Upper lobe of left lung (tissue), 4 donors: ENCODE measurements at regions not wholly inside any gene's neighbourhood (a gene's known extent, or its start where the extent isn't known, plus 50 kb on each side); places are given as distances from the start of the nearest gene placed in this dataset.

Experiments
- POLR2A ChIP-seq, 4 donors: fragments of 450-650 bp; IDR thresholded peaks; one replicate each; pipeline ENCODE4 v1.5.1; 2016 to 2017; ENCODE audit warnings: antibody characterized with exemption in 4 of 4, mild to moderate bottlenecking in 2 of 4
- TF ChIP-seq, protein P1 (sequence below), 6 experiments: fragments of 450-650 bp in 4 of 6; fragments of 200-600 bp in 2 of 6; sonication (generic) in 2 of 6; IDR thresholded peaks; one replicate each; pipeline ENCODE4 v1.5.1; 2016 to 2019; ENCODE audit warnings: antibody characterized with exemption in 6 of 6

DNA sequence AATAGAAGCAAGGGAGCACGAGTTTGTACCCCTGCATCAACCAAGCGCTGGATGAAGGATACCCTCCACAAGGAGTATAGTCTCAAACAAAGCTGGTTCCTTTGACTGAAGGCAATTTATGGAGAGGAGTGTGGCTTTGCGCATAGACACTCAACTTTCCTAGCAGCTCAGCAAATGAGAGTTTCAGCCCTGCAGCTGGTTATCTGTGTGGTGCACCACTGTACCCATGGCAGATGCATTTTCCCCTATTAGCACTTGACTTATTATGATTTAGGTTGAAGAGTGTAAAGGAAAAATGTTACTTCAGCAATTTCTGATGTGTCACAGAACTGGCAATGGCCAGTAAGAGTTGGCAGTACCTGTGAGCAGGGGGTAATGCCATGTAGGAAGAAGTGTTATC, 440.1 kb upstream of the LINC00305 start:
- TF ChIP-seq, protein P1, sequence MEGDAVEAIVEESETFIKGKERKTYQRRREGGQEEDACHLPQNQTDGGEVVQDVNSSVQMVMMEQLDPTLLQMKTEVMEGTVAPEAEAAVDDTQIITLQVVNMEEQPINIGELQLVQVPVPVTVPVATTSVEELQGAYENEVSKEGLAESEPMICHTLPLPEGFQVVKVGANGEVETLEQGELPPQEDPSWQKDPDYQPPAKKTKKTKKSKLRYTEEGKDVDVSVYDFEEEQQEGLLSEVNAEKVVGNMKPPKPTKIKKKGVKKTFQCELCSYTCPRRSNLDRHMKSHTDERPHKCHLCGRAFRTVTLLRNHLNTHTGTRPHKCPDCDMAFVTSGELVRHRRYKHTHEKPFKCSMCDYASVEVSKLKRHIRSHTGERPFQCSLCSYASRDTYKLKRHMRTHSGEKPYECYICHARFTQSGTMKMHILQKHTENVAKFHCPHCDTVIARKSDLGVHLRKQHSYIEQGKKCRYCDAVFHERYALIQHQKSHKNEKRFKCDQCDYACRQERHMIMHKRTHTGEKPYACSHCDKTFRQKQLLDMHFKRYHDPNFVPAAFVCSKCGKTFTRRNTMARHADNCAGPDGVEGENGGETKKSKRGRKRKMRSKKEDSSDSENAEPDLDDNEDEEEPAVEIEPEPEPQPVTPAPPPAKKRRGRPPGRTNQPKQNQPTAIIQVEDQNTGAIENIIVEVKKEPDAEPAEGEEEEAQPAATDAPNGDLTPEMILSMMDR (IDR thresholded peaks at IDR 0.05) = no peak
- TF ChIP-seq POLR2A (IDR thresholded peaks at IDR 0.05) = no peak
